Panc1 (cell line): ENCODE measurements at regions not wholly inside any gene's neighbourhood (a gene's known extent, or its start where the extent isn't known, plus 50 kb on each side); places are given as distances from the start of the nearest gene placed in this dataset.

ENCODE experiments used
- POLR2AphosphoS5 ChIP-seq: IDR thresholded peaks from 2 replicates; pipeline ENCODE4 v1.6.1; 2012; ENCODE audit warnings: mild to moderate bottlenecking, low read depth, low read length, moderate library complexity
- TCF7L2 ChIP-seq: IDR thresholded peaks from 2 replicates; pipeline ENCODE4 v1.6.1; 2011; ENCODE audit warnings: mild to moderate bottlenecking, low read depth, low read length, inconsistent platforms
- TF ChIP-seq, protein P1 (sequence below): fragments of 450-650 bp; IDR thresholded peaks from 2 replicates; pipeline ENCODE4 v1.5.1; 2017; ENCODE audit warnings: mild to moderate bottlenecking
- TF ChIP-seq, protein P2 (sequence below), 2 experiments: IDR thresholded peaks; 2 replicates each; pipeline ENCODE4 v1.6.1; 2011 to 2012; ENCODE audit warnings: low read depth in 2 of 2, control low read depth in 1 of 2, low read length in 1 of 2, mild to moderate bottlenecking in 1 of 2, moderate library complexity in 1 of 2; ENCODE audit not compliant: insufficient read depth in 1 of 2

DNA sequence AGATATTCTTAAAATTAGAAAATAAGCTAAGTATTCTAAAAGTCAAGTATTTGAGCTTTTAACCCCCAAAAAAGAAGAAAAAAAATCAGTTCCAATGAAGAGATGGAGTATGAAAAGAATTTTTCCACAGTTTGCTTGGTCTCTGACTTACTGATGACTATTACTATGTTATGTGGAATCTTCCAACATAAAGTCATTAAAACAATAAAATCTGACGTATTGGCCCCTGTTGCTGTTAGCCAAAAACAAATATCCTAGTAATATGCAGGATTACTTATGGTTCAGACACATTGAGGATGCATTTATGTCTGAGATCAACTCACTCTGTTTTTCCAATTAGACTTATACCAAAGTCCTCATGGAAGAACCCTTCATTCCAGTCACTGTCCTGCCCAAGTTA lies 517.2 kb upstream of the ADGRL3 start:
- TF ChIP-seq, protein P1, sequence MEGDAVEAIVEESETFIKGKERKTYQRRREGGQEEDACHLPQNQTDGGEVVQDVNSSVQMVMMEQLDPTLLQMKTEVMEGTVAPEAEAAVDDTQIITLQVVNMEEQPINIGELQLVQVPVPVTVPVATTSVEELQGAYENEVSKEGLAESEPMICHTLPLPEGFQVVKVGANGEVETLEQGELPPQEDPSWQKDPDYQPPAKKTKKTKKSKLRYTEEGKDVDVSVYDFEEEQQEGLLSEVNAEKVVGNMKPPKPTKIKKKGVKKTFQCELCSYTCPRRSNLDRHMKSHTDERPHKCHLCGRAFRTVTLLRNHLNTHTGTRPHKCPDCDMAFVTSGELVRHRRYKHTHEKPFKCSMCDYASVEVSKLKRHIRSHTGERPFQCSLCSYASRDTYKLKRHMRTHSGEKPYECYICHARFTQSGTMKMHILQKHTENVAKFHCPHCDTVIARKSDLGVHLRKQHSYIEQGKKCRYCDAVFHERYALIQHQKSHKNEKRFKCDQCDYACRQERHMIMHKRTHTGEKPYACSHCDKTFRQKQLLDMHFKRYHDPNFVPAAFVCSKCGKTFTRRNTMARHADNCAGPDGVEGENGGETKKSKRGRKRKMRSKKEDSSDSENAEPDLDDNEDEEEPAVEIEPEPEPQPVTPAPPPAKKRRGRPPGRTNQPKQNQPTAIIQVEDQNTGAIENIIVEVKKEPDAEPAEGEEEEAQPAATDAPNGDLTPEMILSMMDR: no peak
- TF ChIP-seq TCF7L2 (no peak), POLR2AphosphoS5 (no peak)
- TF ChIP-seq, protein P2, sequence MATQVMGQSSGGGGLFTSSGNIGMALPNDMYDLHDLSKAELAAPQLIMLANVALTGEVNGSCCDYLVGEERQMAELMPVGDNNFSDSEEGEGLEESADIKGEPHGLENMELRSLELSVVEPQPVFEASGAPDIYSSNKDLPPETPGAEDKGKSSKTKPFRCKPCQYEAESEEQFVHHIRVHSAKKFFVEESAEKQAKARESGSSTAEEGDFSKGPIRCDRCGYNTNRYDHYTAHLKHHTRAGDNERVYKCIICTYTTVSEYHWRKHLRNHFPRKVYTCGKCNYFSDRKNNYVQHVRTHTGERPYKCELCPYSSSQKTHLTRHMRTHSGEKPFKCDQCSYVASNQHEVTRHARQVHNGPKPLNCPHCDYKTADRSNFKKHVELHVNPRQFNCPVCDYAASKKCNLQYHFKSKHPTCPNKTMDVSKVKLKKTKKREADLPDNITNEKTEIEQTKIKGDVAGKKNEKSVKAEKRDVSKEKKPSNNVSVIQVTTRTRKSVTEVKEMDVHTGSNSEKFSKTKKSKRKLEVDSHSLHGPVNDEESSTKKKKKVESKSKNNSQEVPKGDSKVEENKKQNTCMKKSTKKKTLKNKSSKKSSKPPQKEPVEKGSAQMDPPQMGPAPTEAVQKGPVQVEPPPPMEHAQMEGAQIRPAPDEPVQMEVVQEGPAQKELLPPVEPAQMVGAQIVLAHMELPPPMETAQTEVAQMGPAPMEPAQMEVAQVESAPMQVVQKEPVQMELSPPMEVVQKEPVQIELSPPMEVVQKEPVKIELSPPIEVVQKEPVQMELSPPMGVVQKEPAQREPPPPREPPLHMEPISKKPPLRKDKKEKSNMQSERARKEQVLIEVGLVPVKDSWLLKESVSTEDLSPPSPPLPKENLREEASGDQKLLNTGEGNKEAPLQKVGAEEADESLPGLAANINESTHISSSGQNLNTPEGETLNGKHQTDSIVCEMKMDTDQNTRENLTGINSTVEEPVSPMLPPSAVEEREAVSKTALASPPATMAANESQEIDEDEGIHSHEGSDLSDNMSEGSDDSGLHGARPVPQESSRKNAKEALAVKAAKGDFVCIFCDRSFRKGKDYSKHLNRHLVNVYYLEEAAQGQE (IDR thresholded peaks at IDR 0.05; ENCODE audit: insufficient read depth in 1 of 2, low read depth in 2 of 2, low read length in 1 of 2): no peak
